ENCODE measurements at regions not wholly inside any gene's neighbourhood (a gene's known extent, or its start where the extent isn't known, plus 50 kb on each side); places are given as distances from the start of the nearest gene placed in this dataset.

DNA sequence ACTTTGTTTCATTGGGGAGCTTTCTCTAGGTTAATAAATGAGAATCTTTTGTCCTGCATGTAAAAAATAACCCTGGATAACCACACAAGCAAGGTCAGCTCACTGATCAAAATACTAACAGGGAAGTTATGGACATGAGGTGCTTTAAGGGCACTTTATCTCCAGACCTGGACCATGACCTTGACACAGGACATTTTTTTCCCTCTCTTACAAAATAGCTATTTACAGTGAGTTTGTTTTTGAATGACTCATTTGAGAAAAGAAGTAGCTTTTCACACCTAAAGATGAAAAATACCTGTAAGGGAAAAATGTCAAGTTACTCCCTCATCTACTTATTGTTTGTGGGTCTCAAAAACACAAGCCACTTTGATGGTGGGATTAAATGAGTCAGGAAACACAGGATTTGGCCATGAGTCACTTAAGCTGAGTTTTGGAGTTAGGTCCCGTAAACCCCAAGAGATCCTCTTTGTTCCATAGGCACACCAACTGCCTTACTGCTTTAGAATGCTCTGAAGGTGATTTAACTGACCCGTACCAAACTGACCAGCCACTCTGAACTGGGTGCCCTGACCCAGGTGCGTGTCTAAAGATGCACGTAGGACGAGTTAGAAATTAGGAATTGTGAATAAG is 479.3 kb upstream of the NXPH2 start:
- no peak for DNase-seq

DNA sequence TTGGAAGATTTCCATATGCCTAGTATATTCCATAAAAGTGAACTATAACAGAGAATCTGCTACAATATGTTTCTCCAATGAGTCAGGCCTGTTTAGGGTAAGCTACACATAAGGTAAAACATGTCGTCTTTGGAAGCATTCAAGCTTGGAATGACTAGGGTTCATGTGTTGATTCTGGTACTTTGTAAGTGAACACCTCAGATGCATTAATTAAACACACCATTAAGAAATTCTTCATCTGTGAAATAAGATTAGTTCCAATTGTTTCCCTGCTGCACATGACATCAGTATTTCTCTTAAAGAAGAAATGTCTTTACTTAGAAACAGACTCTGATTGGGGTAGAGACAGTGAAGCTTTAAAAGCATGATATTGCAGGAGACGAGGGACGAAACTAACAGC is 461.1 kb upstream of the NXPH2 start:
- DNase-seq: no peak

DNA sequence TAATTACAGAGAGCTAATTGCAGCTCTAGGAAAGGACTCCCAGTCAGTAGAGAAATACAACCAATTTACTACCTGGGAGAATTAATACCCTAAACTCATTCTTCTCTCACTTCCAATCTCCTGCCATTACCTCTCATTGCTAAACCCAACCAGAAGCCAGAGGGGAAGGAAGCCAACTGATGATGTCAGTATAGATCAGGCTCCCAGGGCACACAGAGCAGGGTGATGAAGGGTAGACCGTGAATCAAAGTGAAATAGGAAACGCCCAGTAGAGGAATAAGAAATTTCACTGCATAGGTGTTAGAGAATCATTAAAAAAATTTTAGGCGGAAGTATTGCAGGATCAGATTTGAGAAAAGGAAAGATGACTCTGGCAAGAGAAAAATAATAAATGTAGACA is 456.8 kb upstream of the NXPH2 start:
- DNase-seq: no peak

DNA sequence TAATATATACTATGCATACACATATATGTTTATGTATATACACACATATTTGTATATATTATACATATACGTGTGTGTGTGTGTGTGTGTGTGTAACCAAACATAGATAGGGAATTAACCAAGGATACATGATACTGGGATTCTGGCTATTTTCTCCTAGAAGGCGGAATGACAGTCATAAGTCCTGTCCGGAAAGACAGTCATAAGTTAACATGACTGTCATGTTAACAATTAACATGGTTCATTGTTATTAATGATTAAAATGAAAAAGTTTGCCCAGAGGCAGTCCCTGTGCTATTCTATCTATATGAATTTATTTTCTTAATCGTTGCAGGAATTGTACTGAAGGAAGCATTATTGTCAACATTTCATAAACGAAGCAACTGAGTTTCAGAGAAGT is 450.7 kb upstream of the NXPH2 start:
- DNase-seq: no peak

DNA sequence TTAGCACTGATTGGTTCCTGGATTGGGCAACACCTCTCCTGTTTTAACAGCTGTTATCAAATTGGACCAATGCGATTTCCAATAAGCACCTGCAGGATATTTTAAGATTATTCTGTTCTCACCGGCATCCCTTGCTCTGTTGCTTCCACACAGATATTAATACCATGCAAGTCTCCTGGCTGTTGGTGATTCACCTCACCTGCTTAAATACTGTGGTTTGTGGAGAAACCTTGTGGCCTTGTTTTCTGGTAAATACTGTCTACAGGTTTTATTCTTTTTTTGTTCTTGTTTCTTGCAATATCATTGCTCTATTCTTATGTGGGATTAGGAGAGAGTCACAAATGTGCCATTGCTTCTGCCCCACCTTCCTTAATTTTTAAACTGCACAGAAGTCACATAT is 448.1 kb upstream of the NXPH2 start:
- no peak for DNase-seq

DNA sequence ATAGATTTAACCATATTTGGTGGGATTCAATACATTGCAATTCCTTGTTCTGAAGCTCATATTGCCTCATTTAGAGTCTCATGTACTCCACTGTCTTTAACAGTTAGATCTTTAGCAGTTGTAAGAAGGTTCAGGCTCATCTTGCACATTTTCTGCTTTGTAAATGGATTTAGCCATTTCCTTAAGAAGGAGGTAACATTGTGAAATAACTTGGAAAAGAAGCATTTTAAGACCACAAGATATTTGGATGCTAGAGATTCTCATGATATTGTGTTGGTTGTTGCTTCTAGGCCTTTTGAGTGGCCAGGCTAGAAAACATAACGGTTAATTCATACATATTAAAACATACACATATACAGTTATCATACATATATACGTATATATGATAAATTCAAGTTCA is 445.8 kb upstream of the NXPH2 start:
- DNase-seq: no peak

DNA sequence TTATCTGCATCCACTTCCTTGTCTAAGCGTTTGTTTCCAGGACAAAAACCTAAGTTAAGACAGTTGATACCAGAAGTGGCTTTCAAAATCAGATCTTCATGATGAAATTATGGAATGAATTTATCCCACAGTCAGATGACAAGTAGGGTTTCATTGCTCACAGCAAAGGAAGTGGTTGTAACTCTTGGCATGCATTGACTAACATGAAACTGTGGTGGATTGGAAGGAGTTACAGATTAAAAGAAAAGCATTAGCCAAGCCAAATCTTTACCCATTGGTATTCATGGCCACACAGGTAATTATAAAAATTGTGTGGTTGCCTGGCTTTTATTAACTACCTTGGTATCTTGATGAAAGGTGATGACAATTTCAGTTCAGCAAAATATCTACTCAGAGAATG is 438.0 kb upstream of the NXPH2 start:
- peak; percentile 5 for DNase-seq

DNA sequence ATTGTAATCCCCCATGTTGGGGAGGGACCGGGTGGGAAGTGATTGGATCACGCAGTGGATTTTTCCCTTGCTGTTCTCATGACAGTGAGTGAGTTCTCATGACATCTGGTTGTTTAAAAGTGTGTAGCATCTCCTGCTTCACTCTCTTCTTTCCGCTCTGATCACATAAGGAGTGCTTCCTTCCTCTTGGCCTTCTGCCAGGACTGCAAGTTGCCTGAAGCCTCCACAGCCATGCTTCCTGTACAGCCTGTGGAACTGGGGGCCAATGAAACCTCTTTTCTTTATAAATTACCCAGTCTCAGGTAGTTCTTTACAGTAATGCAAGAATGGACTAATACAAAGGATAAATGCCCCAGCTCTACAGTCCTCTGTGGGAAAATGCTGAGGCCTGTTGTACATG is 437.5 kb upstream of the NXPH2 start:
- DNase-seq: no peak

DNA sequence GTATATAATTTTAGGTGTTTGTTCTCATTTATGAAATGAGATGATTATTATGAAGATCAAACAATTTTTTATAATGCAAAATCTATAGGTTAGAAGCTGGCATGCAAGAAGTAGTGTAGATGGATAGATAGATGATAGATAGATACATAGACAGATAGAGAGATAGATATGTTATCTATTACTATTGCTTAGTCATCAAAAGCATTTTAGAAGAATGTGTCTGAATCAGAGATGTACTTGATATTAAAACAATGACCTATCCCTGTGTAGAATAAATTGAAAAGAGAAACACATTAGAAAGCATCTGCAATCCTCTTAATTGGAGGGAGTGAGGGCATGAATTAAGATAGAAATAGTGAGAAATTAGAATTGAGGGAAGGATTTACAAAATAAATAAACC is 436.2 kb upstream of the NXPH2 start:
- no peak for DNase-seq

DNA sequence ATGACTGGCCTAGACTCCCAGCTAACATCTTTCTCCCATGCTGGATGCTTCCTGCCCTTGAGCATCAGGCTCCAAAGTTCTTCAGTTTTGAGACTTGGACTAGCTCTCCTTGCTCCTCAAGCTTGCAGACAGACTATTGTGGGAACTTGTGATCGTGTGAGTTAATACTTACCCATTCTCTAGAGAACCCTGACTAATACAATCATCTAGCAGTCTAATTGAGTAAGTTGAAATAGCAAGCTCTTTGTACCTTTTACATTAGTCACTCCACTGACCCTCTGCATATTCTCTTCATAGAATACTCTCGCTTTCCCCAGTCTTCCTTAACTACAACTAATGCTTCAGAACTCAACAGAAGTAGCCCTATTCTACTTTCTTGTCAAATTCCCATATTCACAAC is 434.6 kb upstream of the NXPH2 start:
- peak; percentile 6 for DNase-seq

DNA sequence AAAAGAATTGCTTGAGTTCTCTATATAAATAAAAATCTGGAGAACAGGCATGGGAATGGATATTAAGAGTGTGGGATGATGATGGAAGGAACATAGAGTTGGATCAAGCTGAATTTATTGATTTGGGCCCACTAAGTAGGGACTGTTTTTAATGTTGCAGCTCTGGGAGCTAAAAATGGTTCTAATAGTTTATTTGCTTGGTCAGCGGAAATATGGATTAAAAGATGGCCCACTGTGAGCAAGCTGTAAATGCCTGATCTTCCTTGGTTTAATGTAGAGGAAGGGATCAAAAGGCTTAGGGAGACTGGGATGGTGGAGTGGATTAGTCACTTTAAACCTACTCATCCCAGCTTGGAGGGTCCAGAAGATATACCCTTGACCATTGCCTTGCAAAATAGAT is 429.4 kb upstream of the NXPH2 start:
- no peak for DNase-seq

DNA sequence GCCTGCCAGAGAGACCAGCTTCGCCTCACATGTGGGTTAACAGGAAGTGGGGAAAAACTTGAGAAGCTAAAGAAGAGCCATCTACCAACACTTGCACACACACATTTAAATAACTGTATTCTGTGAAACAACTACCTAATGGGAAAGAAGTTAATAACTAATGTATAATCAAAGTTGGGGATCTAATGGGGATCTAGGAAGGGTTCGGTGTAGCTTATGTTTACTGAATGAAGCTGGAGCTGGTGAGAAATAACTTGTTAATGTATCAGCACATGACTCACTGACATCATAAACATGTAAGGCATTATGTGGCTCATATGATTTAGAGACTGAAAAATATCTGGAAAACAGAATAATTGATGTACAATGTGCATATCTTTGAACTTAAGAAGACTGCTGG is 421.3 kb upstream of the NXPH2 start:
- peak; percentile 8 for DNase-seq

DNA sequence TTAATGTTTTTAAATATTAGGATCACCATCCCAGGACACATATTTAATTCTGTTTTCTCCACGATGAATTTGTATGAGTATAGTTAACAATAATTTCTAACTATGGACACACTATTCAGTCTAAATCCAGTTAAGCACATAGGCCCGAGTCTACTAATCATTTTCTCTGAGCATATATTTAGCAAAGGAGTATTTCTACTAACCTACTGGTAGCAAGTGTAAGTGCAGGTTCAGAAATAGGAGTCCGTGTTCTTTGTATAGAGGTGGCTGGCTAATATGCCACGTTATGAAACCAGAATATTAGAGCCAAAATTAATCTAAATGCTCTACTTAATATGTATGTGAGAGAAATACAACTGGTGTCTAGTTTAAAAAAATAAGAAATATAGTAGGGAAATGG is 416.6 kb upstream of the NXPH2 start:
- DNase-seq: no peak

DNA sequence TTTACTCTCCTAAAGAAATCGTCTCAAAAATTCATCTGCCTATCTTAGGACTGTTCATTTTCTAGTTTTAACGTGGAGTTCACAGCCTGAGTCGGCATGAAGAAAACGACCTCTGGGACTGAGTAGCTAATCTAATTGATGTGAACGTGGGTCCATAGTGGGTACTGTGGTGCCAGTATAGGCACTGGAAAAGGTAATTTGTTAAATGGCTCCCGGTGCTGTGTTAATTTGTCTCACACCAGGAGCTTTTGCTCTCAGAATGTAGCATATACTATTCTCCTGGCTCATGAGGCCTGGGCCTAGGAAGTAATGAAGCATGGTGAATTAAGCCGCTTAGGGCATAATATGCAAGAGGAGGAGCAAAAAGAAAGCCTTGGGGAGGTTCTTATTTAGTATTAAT is 414.4 kb upstream of the NXPH2 start:
- DNase-seq: no peak

DNA sequence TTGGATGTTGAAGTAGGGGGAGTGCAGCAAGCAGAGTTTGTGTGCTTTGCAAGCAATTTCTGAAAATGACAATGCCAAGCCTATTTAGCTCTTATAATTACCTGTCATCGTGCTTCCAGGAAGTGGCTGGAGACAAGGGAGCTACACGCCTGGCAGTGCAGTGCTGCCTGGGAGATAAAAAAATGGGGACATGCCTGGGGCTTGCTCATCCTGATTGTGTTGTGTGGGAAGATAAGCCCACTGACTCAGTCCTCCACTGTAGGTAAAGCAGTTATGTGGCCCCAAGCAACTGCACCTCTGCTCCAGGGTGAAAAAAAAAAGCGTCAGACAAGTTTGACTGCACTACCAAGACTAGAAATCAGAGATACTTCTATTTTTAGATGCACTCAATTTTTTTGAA is 396.9 kb upstream of the NXPH2 start:
- DNase-seq: no peak

DNA sequence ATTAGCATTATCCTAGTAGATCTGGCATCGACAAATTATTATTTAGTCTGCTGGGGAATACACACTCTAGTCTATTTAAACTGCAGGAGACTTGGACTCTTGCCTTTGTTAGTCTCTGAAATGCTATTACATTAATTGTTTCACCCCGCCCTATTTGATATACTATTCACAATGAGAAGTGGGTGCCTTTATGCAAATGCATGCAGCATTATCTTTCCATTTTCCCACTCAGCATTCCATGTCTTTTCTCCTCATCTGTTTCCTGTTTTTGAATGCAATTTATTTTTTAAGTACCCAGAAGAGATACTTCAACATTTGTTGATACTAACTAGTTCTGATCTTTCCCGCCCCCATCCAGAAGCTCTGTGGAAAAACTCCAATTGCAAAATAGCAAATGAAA is 395.3 kb upstream of the NXPH2 start:
- DNase-seq: no peak

DNA sequence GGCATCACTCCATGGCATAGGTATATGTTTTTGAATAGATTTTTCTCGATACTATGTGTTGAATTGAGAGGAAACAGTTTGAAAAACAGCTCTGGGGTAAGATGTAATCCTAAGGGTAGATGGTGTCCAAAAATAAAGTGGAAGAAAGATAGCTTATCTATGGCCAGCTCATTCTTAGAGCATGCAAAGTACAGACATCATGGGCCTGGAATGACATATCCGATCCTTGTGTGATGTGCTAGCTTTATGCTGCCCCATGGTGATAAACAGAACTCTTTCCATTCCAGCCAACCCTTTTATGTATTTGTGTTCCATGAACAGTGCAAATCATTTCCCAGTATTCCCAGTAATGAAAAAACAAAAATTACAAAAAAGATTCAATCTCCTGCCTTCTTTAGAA is 390.2 kb upstream of the NXPH2 start:
- peak; percentile 8 for DNase-seq

DNA sequence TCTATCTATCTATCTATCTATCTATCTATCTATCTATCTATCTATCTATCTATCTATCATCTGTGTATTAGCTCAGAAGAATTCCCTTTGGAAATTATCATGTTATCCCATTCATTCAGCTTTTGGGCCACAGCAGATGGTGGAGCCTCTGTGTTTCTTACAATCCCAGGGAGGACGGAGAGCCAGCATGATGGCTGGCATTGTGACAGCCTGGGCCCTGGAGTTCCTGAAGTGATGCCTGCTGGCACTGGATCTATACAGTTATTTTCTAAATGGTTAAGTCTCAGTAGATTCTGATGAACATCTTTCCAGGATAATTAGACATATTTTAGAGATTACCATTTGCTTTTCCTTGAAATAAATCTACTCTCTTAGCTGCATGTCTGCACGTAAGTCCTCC is 385.4 kb upstream of the NXPH2 start:
- no peak for DNase-seq

DNA sequence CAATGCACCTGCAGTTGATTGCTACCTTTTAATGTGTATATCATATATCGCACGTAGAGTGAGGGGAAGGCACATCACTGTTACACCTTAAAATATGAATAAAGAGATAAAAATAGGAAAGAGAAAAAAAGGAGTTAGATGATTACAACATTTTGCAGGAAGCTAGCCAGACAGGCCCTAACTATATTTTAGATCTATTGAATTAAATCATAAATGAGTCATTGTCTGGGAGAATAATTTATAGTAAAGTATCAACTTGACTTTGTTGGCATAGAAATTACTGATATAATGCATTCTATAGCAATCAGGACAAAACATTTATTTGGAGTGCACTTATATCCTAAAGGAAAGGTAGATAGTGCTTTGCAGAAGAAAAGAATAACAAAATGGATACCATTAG is 384.9 kb upstream of the NXPH2 start:
- DNase-seq: peak; percentile 6

DNA sequence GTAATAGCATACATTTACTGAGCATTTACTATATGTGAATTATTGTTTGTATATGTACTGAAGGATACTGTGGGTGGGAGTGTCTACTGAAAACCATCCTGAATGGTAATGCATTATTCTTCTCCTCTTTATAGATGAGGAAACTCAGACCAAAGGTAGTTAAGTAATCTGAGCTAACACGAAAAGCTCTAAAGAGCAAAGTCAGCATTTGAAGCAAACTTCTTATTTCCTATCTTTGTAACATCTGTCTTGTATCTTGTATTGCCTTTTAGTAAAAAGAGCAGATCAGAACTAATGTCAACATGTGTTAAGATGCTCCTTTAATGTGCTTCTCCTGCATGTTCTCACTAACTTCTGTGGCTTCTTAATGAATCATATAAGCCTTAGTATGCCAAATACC is 382.8 kb upstream of the NXPH2 start:
- no peak for DNase-seq

DNA sequence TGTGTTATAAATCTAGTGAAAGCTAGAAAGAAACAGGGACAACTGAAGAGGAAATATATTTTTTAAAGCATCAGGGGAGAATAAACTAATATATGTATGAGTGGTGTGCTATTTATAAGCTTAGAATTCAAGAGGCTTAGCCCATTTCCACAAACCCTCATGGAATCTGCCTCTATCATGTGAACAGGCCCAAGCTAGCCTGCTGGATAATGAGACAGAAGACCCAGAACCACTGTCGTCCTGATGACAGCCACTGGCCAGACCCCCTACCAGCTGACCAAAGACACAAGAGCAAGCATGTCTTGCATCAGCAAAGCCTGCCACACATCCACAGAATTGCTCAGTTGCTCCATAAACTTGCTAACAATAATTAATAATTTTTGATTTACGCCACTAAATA is 382.3 kb upstream of the NXPH2 start:
- no peak for DNase-seq

DNA sequence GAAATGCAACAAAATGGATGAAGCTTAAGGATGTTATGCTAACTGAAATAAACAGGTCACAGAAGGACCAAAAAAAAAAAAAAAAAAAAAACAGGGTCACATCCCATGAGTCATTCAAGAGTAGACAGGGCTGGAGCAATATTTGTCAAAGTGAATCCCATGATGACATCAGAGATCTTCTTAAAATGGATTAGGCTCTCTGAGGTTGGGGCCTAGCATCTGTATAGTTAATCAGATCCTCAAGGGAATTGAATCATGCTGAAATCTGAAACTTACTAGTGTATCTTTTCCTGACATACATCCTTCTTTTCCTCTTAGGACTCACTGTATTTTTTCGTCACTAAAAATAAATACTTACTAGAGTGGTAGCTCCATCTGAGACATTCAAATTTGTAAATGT is 380.6 kb upstream of the NXPH2 start:
- peak; percentile 83 for DNase-seq

DNA sequence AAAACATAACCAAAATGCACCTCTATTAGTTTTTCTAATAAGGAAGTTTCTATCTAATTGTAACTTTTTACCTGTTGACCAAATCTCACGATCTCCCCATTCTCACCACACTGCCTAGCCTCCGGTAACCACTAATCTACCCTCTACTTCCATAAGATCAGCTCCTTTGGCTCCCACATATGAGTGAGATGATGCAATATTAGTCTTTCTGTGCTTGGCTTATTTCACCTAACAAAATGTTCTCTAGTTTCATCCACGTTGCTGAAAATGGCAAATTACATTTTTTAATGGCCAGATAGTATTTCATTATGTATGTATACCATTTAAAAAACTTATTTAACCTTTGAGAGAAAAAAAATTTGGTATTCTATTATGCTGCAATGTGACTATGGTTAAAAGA is 379.0 kb upstream of the NXPH2 start:
- DNase-seq: no peak

DNA sequence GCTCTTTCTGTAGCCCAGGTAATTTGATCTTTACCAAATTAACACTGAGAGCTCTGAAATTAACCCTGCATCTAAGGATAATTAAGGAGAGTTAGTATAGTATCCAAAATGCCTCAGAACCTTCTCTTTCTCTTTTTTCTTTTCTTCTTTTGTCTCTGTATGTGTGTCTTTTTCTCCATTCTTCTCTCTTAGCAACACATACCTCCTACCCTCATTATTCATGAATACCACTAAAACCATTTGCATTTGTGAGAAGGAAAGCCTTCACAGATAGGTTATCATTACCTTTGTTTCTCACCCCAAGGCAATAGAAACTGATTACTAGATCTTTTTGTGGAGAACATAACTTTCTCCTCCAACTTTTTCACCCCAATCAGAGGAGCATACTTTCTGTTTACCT is 376.5 kb upstream of the NXPH2 start:
- DNase-seq: no peak

DNA sequence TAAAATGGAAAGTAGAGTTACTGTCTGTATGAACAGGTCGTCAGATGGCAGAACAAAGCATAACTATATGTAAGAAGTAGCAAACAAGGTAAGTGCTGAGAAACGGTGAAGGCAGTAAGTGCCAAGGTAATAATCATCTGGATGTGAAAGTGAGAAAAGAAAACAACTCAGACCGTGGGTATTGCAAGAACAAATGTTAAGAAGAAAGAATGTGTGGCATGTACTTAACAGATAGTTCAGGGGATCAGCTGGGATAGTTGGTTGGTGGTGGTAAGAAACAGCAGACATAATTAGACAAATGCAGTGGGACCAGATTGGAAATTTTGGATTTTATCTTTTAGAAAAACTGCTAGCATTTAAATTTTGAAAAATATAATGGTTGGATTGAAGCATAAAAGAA is 375.8 kb upstream of the NXPH2 start:
- DNase-seq: no peak

All from fibroblast of skin of right biceps (primary cell).